AG09319 (cell line): ENCODE measurements at regions not wholly inside any gene's neighbourhood (a gene's known extent, or its start where the extent isn't known, plus 50 kb on each side); places are given as distances from the start of the nearest gene placed in this dataset.

Experiments used
- DNase-seq: peaks from one replicate; pipeline ENCODE4 v3.0.0-alpha.2; 2010; ENCODE audit warnings: low read depth; ENCODE audit errors: extremely low read depth
- CTCF ChIP-seq: IDR thresholded peaks from 2 replicates; pipeline ENCODE4 v1.5.1; 2011; ENCODE audit warnings: low read depth, mild to moderate bottlenecking, inconsistent platforms, low read length, moderate library complexity

GRCh38 chr15:69881766-69882165 is 216.0 kb downstream of the TLE3 start:
- no peak for DNase-seq
- TF ChIP-seq CTCF = no peak

GRCh38 chr15:69883306-69883705 is 214.4 kb downstream of the TLE3 start:
- DNase-seq = no peak
- no peak for TF ChIP-seq CTCF

GRCh38 chr15:69885173-69885955 is 212.4 kb downstream of the TLE3 start:
- TF ChIP-seq CTCF = no peak
- no peak for DNase-seq

- no peak for DNase-seq
- no peak for TF ChIP-seq CTCF
These were observed 210.7 kb downstream of the TLE3 start for GRCh38 chr15:69887009-69887408.

- DNase-seq = no peak
- no peak for TF ChIP-seq CTCF
These were observed 210.2 kb downstream of the TLE3 start for GRCh38 chr15:69887553-69887952.

- no peak for TF ChIP-seq CTCF
These were observed 209.3 kb downstream of the TLE3 start for GRCh38 chr15:69888406-69888805.

GRCh38 chr15:69891070-69891536 is 206.6 kb downstream of the TLE3 start:
- no peak for TF ChIP-seq CTCF
- DNase-seq = no peak

More at GRCh38 chr15:69888406-69888805, 209.3 kb downstream of the TLE3 start:
- no peak for DNase-seq
